Urothelium cell line (cell line): ENCODE measurements at regions not wholly inside any gene's neighbourhood (a gene's known extent, or its start where the extent isn't known, plus 50 kb on each side); places are given as distances from the start of the nearest gene placed in this dataset.

Experiments used
- DNase-seq: peaks from one replicate; pipeline ENCODE4 v3.0.0; 2011; ENCODE audit warnings: low spot score, mixed read lengths
- FAIRE-seq: peaks from 2 replicates; lab custom pipeline; 2011; peaks lifted over from hg19 to GRCh38; lab: Jason Lieb, UNC

DNA sequence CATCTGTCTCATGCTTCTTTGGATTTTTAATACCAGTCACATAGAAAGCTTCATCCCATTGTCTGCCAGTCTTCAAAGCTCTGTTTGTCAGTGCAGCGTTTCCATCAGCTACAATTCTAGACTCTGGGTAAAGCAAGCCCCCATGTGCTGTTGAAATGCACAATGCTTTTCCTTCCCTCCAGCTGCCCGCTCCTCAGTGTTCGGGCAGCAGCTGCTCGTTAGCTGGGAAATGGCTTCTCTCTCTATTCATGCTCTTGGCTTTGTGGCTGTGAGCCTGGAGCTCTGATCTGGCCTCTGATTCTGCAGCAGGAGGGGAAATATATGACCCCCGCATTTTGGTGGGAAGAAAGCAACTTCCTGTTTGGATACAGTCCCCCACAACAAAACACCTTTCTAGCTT lies 213.0 kb upstream of the CDYL start:
- no peak for FAIRE-seq
- DNase-seq = no peak

DNA sequence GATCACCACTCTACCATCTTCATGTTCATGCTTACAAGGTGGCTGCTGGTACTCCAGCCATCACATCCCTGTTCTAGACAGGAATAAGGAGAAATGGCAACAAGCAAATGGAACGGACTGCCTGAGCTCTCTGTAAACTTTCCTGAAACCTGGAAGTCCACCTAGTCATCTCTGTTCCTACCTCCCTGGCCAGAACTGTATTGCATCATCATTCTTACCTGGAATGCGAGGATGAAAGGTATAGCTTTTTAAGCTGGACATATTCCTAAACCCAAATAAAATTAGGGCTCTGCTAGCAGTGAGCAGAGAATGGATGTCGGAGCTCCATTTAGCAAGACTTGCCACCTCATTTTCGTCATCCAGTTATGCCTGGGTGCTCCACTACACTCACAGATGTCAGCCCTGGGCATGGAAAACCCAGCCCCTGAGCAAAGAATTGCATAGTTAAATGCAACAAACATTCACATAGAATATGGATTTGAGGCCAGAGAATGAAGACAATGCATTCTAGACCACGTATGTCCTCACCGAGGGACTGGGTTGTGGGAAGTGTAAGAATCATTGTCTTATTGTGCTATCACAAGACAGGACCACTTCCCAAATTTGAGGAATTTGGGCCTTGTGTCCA lies 214.3 kb upstream of the CDYL start:
- FAIRE-seq (no peak), DNase-seq (no peak)

DNA sequence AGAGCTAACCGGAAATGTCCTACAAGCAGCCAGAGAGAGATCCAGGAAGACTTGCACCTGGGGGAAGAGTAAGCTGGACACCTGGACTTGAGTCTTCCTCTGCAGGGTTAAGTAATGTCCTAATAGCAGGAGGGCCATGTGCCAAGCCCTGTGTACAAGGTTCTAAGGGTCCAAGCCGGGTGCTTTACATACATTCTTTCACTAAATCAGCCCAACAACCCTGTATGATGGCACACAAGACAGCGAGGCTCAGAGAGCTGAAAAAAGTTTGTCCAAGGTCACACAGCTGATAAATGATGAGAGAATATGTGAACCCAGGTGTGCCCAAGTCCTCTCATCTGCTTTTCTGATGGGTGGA lies 215.1 kb upstream of the CDYL start:
- FAIRE-seq (no peak), DNase-seq (no peak)

DNA sequence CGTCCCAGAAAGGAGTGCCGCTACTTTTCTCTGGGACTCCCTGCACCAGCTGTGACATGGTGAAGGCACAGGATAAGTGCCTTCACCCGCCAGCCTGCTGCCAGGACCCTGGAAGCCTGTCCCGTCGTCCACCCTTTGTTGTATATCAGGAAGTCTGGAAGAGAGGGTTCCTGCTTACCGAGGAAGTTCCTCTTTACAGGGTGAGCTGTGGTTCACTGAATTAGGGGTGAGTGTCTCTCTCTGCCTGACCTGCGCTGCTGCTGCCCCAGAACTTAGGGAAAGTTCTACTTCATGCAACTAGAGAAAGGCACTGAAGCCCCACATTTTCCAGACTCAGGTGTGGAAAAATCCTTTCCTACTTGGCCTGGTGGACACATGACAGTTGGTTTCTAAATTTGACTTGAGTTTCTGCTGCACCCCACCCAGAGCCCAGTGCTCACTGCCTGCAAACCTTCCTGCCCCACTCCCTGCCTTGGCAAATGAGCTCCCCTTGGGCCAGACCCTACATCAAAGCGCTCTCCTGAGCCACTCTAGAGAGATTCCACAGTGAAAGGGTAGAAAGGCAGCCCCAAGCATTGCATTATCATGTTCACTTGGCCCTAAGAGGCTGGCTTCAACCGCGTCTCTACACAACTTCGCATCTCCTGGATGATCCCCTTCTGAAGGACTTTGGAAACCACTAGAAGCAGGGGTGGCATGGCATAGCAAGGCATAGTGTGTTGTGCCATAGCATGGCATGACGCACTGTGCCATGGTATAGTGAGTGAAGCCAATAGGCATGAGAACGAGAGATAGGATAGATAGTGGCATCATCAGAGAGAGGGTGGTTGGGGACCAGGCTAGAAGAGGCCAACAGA lies 215.8 kb upstream of the CDYL start:
- FAIRE-seq = no peak
- DNase-seq = no peak

DNA sequence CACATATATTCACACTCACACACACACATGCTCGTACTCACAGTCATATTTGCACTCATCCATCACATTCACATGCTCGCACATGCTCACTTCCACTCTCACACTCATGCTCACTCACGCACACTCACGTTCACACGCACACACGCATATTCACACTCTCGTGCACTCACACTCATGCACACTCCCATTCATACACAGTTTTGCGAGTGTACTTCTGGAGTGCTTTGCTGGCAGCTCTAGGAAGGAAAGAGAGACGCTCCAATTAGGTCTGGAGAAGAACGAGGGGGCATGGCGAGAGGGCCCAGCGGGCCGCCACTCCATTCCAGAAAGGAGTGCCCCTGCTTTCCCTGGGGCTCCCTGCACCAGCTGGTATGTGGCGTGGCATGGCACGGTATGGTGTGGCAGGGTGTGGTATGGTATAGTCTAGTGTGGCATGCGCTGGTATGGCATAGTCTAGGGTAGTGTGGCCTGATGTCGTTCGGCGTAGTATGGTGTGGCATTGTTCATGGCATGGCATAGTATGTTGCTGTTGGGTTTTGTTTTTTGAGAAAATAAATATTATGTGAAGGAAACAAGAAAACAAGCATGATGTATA lies 216.8 kb upstream of the CDYL start:
- no peak for DNase-seq
- no peak for FAIRE-seq

DNA sequence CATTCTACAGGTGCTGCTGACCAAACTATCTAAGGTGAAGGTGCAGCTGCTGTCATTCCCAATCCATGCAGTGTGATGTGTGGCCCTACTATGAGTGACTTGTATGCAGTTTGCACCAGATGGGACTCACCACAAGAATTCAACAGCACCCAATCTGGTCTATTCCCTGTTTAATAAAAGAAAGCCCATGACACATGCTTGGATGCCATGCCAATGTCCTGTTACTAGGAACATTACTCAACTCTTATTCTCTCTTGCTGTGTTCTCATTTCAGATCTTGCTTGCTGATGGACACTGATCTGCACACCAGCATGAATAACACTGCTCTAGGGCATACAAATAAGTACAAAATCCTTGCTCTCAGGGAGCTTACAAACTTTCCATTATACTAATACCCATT lies 221.6 kb upstream of the CDYL start:
- DNase-seq (no peak), FAIRE-seq (no peak)

- FAIRE-seq = no peak
- no peak for DNase-seq
Measured at GRCh38 chr6:4553387-4553786, 222.8 kb upstream of the CDYL start.

DNA sequence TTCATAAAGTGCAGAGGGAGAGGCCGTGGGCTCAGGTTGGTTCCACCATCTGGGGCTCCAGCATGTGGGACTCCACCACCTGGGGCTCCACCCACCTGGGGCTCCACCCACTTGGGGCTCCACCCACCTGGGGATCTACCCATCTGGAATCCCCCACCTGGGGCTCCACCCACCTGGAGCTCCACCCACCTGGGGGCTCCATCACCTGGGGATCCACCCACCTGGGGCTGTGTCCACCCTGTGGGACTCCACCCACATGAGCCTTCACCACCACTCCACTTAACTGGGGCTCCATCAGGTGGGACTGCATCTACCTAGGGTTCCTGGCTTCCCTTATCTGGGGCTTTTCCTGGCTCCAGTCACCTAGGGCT lies 226.0 kb upstream of the CDYL start:
- FAIRE-seq (no peak), DNase-seq (no peak)

GRCh38 chr6:4549556-4550226 lies 226.5 kb upstream of the CDYL start:
- DNase-seq (no peak), FAIRE-seq (no peak)

- FAIRE-seq = no peak
Measured at GRCh38 chr6:4545893-4546292, 230.3 kb upstream of the CDYL start.

DNA sequence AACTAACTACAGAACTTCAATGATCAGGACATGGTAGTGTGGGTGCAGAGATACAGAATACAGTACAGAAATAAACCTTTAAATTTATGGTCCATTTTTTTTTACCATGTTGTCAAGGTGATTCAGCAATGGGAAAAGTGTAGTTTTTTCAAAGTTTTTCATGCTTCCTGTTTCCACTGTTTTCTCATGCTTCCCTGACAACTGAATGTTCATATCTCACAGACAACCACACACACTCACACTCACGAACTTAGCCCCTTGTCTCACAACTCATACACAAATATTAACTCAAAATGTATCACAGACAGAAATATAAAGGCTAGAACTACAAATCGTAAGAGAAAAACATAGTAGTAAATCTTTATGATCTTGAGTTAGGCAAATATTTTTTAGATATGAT lies 232.6 kb upstream of the CDYL start:
- DNase-seq (no peak), FAIRE-seq (no peak)

More at GRCh38 chr6:4545893-4546292, 230.3 kb upstream of the CDYL start:
- DNase-seq = no peak

DNA sequence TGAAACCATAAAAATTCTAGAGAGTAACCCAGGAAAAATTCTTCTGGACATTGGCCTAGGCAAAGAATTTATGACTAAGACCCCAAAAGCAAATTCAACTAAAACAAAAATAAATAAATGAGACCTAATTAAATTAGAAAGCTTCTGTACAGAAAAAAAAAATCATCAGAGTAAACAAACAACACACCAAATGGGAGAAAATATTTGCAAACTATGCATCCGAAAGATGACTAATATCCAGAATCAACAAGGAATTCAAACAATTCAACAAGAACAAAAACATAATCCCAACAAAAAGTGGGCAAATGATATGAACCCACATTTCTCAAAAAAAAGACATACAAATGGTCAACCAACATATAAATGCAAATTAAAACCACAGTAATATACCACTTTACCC lies 242.6 kb upstream of the CDYL start:
- FAIRE-seq (no peak), DNase-seq (no peak)

- FAIRE-seq = no peak
- DNase-seq = no peak
Measured at GRCh38 chr6:4531406-4531805, 244.8 kb upstream of the CDYL start.

GRCh38 chr6:4522453-4522852 lies 253.8 kb upstream of the CDYL start:
- DNase-seq (no peak), FAIRE-seq (no peak)

DNA sequence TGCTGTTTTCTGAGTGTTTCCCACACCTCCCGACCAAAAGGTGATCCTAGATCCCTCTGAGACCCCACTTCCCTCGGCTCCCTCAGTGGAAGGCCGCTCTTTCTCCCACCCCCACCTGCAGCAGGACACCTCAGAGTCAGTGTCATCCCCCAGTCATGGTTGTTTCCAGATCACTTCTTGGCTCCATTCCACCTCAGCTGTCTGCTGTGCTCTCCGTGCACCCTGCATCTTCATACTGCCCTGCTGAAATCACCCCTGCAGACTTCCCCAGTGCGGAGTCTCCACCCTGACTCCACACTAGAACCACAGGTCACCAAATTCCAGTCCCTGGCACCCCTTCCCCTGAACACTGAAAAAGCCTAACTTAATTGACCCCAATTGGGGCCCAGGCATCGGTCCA lies 255.1 kb upstream of the CDYL start:
- no peak for FAIRE-seq

GRCh38 chr6:4518506-4518905 lies 257.7 kb upstream of the CDYL start:
- DNase-seq (no peak), FAIRE-seq (no peak)

More for the DNA sequence above, 255.1 kb upstream of the CDYL start:
- DNase-seq = no peak

DNA sequence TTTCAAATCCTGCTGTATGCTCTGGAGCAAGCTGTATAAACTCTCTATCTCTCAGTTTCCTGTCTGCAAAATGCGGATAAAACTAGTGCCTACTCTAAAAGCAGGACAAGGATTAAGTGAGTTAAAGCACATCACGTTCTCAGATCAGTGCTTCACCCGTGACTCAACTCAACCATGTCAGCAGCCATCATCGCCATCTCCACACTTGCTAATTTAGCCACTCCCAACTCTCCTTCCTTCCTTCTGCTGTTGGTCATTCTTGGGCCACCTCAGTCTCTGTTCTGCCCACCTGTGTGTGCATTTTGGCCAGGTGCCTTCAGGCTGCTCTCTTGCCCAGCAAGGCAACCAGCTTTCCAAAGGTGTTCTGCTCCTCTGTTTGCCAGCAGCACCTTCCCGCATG lies 260.0 kb upstream of the CDYL start:
- FAIRE-seq (no peak), DNase-seq (no peak)

GRCh38 chr6:4513561-4513960 lies 262.6 kb upstream of the CDYL start:
- no peak for DNase-seq
- no peak for FAIRE-seq

- DNase-seq (no peak), FAIRE-seq (no peak)
Measured at GRCh38 chr6:4512051-4512471, 264.1 kb upstream of the CDYL start.

DNA sequence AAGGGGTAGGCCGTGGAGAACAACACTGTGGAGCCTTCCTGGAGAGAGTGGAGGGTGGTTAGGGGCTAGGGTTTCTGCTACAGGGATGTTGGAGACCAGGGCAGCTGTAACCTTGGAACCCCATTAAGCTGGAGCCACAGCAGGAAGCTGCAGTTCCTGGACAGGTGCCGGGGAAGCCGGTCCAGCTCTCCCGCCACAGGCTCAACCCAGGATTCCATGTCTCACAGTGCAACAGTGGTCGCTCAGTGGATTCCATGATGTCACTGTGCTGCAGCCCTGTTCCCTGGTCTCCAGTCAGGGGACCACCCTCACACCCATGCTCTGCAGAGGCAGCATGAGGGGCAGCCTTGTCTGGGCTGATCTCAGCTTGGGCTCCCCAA lies 264.6 kb upstream of the CDYL start:
- DNase-seq (no peak), FAIRE-seq (no peak)

DNA sequence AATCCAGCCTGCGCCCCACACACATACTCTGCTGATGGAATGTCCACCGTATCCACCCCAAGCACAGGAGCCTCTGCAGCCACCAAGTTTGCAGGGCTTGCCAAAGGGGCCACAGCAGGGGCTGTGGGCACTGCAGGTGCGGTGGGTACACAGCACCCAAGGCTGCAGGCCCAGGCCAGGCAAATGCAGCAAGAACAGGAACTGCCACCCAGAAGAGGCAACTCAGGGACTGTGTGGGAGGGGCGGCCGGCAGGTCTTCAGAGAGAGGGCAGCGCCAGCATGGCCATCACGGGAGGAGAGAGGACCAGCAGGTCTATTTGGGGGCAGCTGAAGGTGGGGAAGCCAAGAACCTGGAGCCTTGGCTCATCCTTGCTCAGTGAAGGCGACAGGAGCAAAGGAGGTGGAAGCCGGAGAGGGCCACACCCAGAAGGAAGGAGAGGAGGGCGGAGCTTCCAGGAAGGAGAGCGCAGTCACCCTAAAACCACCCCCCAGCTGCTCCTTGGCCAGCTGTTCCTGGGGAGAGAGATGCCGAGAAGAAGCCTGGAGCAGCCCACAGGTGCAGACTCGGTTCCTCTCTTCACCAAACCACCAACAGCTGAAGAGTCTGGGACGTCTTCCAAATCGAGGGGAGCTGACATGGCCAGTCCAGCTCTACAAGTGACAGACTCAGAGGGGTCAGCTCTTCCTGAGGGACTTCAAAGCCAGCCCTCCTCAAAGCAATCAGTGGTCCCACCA lies 265.1 kb upstream of the CDYL start:
- no peak for FAIRE-seq
- no peak for DNase-seq
